GM23338 (cell line): ENCODE measurements at regions not wholly inside any gene's neighbourhood (a gene's known extent, or its start where the extent isn't known, plus 50 kb on each side); places are given as distances from the start of the nearest gene placed in this dataset.
"Not testable (repeated sequence)": the region's sequence is repeated elsewhere in the genome, so short reads cannot be mapped to it uniquely, and the experiment has no call there.

ENCODE experiments used
- ATAC-seq: fragments of 200-7000 bp; cut with Tn5 transposase; 3 replicates; pipeline ENCODE4 v1.9.1; 2020
- DNase-seq: peaks from one replicate; pipeline ENCODE4 v3.0.0-alpha.2; 2015; ENCODE audit warnings: low spot score
- H2AFZ ChIP-seq: fragments of 200-600 bp; sonication (generic); 2 replicates; pipeline ENCODE4 v1.8.0; 2016; ENCODE audit warnings: antibody characterized with exemption, mild to moderate bottlenecking, moderate library complexity
- H3F3A ChIP-seq: fragments of 200-600 bp; sonication (generic); replicated peaks from 2 replicates; pipeline ENCODE4 v1.8.0; 2017; ENCODE audit warnings: antibody characterized with exemption, mixed run types, low read depth
- H3K27ac ChIP-seq: fragments of 200-600 bp; sonication (generic); 2 replicates; pipeline ENCODE4 v1.6.1; 2016; ENCODE audit warnings: low read depth
- H3K27me3 ChIP-seq: fragments of 200-600 bp; sonication (generic); 2 replicates; pipeline ENCODE4 v1.8.0; 2016; ENCODE audit warnings: mild to moderate bottlenecking, mixed run types, moderate library complexity; ENCODE audit not compliant: insufficient read depth
- H3K36me3 ChIP-seq: fragments of 200-600 bp; sonication (generic); 2 replicates; pipeline ENCODE4 v1.8.0; 2016; ENCODE audit warnings: mild to moderate bottlenecking; ENCODE audit not compliant: insufficient read depth
- H3K4me1 ChIP-seq: fragments of 200-600 bp; sonication (generic); 2 replicates; pipeline ENCODE4 v1.8.0; 2016; ENCODE audit warnings: mild to moderate bottlenecking, moderate library complexity; ENCODE audit not compliant: insufficient read depth
- H3K4me2 ChIP-seq: fragments of 200-600 bp; sonication (generic); 2 replicates; pipeline ENCODE4 v1.7.1; 2017; ENCODE audit warnings: mixed run types
- H3K4me3 ChIP-seq: fragments of 200-600 bp; sonication (generic); 2 replicates; pipeline ENCODE4 v1.6.1; 2016; ENCODE audit warnings: mixed run types
- H3K79me2 ChIP-seq: fragments of 200-600 bp; sonication (generic); replicated peaks from 2 replicates; pipeline ENCODE4 v1.8.0; 2017; ENCODE audit warnings: mild to moderate bottlenecking; ENCODE audit not compliant: insufficient read depth
- H3K9me2 ChIP-seq: fragments of 200-600 bp; sonication (generic); 2 replicates; pipeline ENCODE4 v1.8.0; 2017; ENCODE audit not compliant: insufficient read depth
- H4K20me1 ChIP-seq: fragments of 200-600 bp; sonication (generic); replicated peaks from 2 replicates; pipeline ENCODE4 v1.8.0; 2017; ENCODE audit warnings: mild to moderate bottlenecking; ENCODE audit not compliant: insufficient read depth
- H3K27ac Mint-ChIP-seq: 2 replicates; pipeline ENCODE4 v1.8.0; 2020; ENCODE audit warnings: inconsistent platforms, mild to moderate bottlenecking, moderate library complexity, mixed read lengths
- H3K27me3 Mint-ChIP-seq: 3 replicates; pipeline ENCODE4 v1.8.0; 2022; ENCODE audit warnings: low read depth, mild to moderate bottlenecking, moderate library complexity, mixed read lengths, inconsistent platforms; ENCODE audit not compliant: insufficient read depth, poor library complexity
- H3K36me3 Mint-ChIP-seq: 3 replicates; pipeline ENCODE4 v1.8.0; 2021; ENCODE audit warnings: low read depth, mild to moderate bottlenecking, inconsistent platforms, moderate library complexity, mixed read lengths
- H3K4me1 Mint-ChIP-seq: 3 replicates; pipeline ENCODE4 v1.8.0; 2020; ENCODE audit warnings: mild to moderate bottlenecking, inconsistent platforms, mixed read lengths
- H3K4me3 Mint-ChIP-seq: 3 replicates; pipeline ENCODE4 v1.8.0; 2021; ENCODE audit warnings: moderate library complexity, mild to moderate bottlenecking, inconsistent platforms, mixed read lengths
- H3K9me3 Mint-ChIP-seq: 3 replicates; pipeline ENCODE4 v1.8.0; 2020; ENCODE audit warnings: moderate library complexity, mild to moderate bottlenecking, inconsistent platforms, mixed read lengths
- POLR2AphosphoS5 ChIP-seq: IDR thresholded peaks from 2 replicates; pipeline ENCODE4 v1.6.1; 2016; ENCODE audit warnings: antibody characterized with exemption, low read depth
- TF ChIP-seq, protein P1 (sequence below), 2 experiments: fragments of 200-600 bp in 1 of 2; sonication (generic) in 1 of 2; conservative IDR thresholded peaks; 2 replicates each; pipeline versions ENCODE4 v1.5.1 to v1.6.1; 2016 to 2017; ENCODE audit warnings: antibody characterized with exemption in 2 of 2, low read depth in 2 of 2, mild to moderate bottlenecking in 2 of 2, moderate library complexity in 1 of 2

DNA sequence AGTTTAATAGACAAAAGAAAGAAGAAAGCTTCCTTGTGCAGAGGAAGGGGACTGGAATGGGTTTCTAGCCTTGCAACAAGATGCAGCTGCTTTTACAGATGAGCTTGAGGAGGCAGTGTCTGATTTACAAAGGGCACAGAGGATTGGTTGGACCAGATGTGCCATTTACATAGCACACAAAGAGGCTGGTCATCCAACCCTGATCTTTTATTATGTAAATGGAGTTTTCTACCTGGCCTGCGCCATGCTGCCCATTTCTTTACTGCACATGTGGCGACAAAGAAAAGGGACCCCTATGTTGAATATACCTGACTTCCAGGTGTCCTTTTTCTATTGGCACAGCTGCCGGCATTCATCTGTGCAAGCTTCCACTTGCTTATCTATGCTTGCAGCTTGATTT, 409.4 kb upstream of the FRG2C start:
- ATAC-seq (peak; percentile 95), DNase-seq (peak; percentile 87)
- TF ChIP-seq POLR2AphosphoS5 = 0 out of 2 replicates have a peak, but pooled peaks have one; percentile 16
- TF ChIP-seq, protein P1, sequence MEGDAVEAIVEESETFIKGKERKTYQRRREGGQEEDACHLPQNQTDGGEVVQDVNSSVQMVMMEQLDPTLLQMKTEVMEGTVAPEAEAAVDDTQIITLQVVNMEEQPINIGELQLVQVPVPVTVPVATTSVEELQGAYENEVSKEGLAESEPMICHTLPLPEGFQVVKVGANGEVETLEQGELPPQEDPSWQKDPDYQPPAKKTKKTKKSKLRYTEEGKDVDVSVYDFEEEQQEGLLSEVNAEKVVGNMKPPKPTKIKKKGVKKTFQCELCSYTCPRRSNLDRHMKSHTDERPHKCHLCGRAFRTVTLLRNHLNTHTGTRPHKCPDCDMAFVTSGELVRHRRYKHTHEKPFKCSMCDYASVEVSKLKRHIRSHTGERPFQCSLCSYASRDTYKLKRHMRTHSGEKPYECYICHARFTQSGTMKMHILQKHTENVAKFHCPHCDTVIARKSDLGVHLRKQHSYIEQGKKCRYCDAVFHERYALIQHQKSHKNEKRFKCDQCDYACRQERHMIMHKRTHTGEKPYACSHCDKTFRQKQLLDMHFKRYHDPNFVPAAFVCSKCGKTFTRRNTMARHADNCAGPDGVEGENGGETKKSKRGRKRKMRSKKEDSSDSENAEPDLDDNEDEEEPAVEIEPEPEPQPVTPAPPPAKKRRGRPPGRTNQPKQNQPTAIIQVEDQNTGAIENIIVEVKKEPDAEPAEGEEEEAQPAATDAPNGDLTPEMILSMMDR (conservative IDR thresholded peaks at IDR 0.05; ENCODE audit: low read depth in 2 of 2) = no peak
- Histone ChIP-seq H3K36me3 (no peaks in the 10 kb centered on the region), H4K20me1 (no peaks in the 10 kb centered on the region), H2AFZ (no peak overlapping the region), H3K27me3 (no peaks in the 10 kb centered on the region), H3F3A (no peaks in the 10 kb centered on the region), H3K9me2 (0 out of 2 replicates have a peak, but pooled peaks cover 3% of the 10 kb centered on the region), H3K4me2 (peak overlapping the region; percentile 38; the same call in 1 of the 2 replicates), H3K4me1 (peaks cover 8% of the 10 kb centered on the region), H3K27ac (peak overlapping the region; percentile 90), H3K79me2 (no peaks in the 10 kb centered on the region), H3K4me3 (no peak overlapping the region; the same call in 1 of the 2 replicates)
- peaks cover 18% of the 10 kb centered on the region for H3K4me1 Mint-ChIP-seq
- no peak overlapping the region for H3K4me3 Mint-ChIP-seq
- H3K27ac Mint-ChIP-seq = peak overlapping the region; percentile 93
- no peaks in the 10 kb centered on the region for H3K9me3 Mint-ChIP-seq
- no peaks in the 10 kb centered on the region for H3K36me3 Mint-ChIP-seq
- peaks cover 2% of the 10 kb centered on the region for H3K27me3 Mint-ChIP-seq

DNA sequence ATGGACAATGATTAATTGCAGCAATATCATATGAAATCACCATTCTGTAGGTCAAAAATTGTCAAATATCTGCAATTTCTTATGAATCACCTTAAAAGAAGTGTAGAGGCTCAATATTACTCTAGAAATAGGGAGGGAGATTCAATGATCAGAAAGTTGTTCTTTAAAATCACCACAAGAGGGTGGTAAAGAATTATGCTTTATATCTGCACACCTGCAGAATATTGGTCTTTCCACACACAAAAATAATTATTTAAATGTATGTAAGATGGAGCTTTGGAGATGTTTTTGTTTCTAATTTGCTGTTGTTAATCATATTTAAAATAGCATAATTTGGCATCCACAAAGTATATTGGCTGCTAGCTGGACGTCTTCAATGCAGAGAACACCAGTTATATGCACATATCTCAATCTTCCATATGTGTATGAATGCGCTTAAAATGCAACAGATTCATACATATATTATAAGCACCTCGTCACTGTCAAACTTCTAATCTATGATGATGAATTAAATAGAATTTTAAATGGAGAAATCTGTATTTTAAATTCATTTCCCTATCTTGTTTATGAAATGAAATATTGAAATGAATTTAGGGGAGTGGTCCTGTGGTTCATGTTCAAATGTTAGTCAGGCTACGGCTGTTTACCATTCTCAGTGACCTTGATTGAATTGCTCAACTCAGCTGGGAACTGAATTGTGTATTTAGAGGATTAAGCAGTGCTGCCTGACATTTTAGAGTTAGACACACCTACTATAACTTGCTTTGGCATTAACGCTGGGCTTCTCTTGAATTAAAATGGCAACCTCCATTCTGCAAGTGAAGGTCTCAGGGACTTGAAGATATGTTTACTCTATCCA, 405.1 kb upstream of the FRG2C start:
- not testable (repeated sequence) for ATAC-seq

DNA sequence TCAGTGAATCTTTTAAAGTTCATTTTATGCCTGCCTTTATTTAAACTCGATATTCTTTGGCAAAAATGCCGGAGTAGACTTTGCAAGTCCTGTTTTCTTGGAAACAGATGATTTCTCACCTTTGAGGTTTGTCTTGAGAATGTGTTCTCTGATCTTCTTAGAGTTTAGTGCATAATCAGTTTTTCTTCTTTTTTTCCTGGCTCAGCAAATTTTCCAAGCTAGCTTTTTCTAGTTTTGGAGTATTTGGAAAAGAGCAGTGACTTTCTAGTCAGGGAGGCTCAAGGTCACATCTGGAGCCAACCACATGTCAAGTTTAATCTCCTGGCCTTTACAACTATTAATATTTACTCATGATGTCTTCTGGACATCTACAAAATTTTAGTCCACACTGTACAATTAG, 403.2 kb upstream of the FRG2C start:
- H3K4me1 ChIP-seq, H3K4me1 Mint-ChIP-seq, H3K27ac Mint-ChIP-seq: not testable (repeated sequence)

More for the DNA sequence above, 405.1 kb upstream of the FRG2C start:
- not testable (repeated sequence) for H3K4me1 ChIP-seq, H3K27me3 ChIP-seq, H3K9me2 ChIP-seq, H3K27me3 Mint-ChIP-seq, H3F3A ChIP-seq, H3K79me2 ChIP-seq, H3K4me3 Mint-ChIP-seq, H2AFZ ChIP-seq, H3K9me3 Mint-ChIP-seq, H3K4me2 ChIP-seq, H3K27ac ChIP-seq, H3K36me3 Mint-ChIP-seq, H3K36me3 ChIP-seq, H3K27ac Mint-ChIP-seq, H3K4me3 ChIP-seq, H4K20me1 ChIP-seq
- peak; percentile 29 for DNase-seq
- TF ChIP-seq, protein P1 (conservative IDR thresholded peaks at IDR 0.05; ENCODE audit: low read depth in 2 of 2) = peak in 1 of 2 experiments; percentile 68; a peak in 3 of 4 replicates
- peaks cover 13% of the 10 kb centered on the region for H3K4me1 Mint-ChIP-seq

More for the DNA sequence above, 403.2 kb upstream of the FRG2C start:
- not testable (repeated sequence) for H3K36me3 ChIP-seq, H2AFZ ChIP-seq, H3K4me3 Mint-ChIP-seq, H3F3A ChIP-seq, DNase-seq, H4K20me1 ChIP-seq, H3K27me3 Mint-ChIP-seq, ATAC-seq, H3K4me2 ChIP-seq, H3K79me2 ChIP-seq, H3K36me3 Mint-ChIP-seq, H3K9me2 ChIP-seq, H3K4me3 ChIP-seq, H3K9me3 Mint-ChIP-seq, H3K27me3 ChIP-seq, H3K27ac ChIP-seq
